Stimulated activated effector memory CD8-positive, alpha-beta T cell treated with anti-CD3 and anti-CD28 coated beads, Interleukin-12 subunit alpha, Interleukin-12 subunit beta, amount 100 ng/mL, for 72 hours (primary cell): ENCODE measurements at regions not wholly inside any gene's neighbourhood (a gene's known extent, or its start where the extent isn't known, plus 50 kb on each side); places are given as distances from the start of the nearest gene placed in this dataset.

Experiments used
- ATAC-seq: fragments of 150-1000 bp; cut with Tn5 transposase; 2 replicates; pipeline ENCODE4 v1.10.0; 2021
- DNase-seq, 2 donors: peaks; one replicate each; pipeline ENCODE4 v3.0.0; 2021 to 2022; ENCODE audit warnings: low spot score in 2 of 2
- H3K27ac Mint-ChIP-seq: one replicate; pipeline ENCODE4 v1.8.0; 2022; ENCODE audit warnings: mild to moderate bottlenecking, mixed read lengths
- H3K36me3 Mint-ChIP-seq: one replicate; pipeline ENCODE4 v1.8.0; 2022; ENCODE audit warnings: mild to moderate bottlenecking, mixed read lengths
- H3K4me1 Mint-ChIP-seq: one replicate; pipeline ENCODE4 v1.8.0; 2022; ENCODE audit warnings: mixed read lengths
- H3K4me3 Mint-ChIP-seq: one replicate; pipeline ENCODE4 v1.8.0; 2022; ENCODE audit warnings: mild to moderate bottlenecking, mixed read lengths
- H3K9me3 Mint-ChIP-seq: one replicate; pipeline ENCODE4 v1.8.0; 2022; ENCODE audit warnings: mixed read lengths

DNA sequence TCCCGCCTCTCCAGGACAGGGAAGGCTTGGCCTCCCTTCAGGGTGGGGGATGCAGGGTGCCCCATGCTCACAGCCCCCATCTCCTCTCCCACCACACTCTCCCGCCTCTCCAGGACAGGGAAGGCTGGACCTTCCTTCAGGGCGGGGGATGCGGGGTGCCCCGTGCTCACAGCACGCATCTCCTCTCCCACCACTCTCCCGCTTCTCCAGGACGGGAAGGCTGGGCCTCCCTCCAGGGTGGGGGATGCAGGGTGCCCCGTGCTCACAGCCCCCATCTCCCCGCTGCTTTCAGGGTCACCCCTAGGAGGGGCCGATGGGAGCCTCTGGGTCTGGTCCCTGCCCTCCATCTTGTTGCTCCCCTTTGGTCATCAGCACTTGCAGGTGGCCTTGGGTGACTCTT, 348.0 kb downstream of the CTTN start:
- Mint-ChIP-seq H3K9me3 (peaks cover 10% of the 10 kb centered on the region), H3K4me3 (no peak overlapping the region), H3K27ac (no peak overlapping the region), H3K36me3 (no peaks in the 10 kb centered on the region), H3K4me1 (no peaks in the 10 kb centered on the region)
- no peak for DNase-seq
- no peak for ATAC-seq

DNA sequence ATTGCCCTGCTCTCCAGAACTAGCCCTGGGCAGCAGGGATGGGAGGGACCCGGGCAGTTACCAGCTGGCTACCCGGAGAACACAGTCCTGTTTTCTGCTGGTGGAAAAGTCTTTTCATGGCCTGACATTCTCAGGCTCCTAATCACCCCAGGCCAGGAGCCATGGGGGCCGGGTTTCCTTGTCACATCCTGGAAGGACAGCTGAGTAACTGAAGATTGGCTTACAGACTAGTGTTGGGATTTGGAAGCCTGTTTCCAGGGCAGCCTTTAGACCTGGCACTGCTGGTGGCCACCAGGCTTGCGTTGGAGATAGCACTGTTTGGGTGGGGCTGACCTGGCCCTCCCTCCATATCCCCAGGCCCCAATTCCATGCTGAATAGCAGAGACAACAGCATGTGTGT, 349.0 kb downstream of the CTTN start:
- H3K9me3 Mint-ChIP-seq = peaks cover 10% of the 10 kb centered on the region
- no peak for DNase-seq
- no peak overlapping the region for H3K4me3 Mint-ChIP-seq
- H3K27ac Mint-ChIP-seq = no peak overlapping the region
- no peaks in the 10 kb centered on the region for H3K4me1 Mint-ChIP-seq
- no peaks in the 10 kb centered on the region for H3K36me3 Mint-ChIP-seq
- ATAC-seq = no peak

DNA sequence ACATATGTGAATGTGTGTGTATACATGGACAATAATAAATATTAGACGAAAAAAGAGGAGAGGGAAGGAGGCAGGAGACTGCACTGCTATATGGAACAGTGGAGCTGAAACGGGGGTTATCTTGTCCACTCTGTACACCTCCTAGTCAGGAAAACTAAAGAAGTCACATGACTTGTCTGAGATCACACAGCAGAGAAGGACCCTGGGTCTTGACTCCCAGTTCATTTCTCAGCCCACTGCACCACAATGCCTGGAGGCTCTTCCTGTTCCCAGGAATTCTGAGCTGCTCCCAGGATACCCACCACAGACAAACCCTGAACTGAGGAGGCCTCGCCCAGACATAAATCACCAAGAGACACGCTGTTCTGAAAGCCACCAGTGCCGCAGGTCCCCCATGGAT, 349.6 kb downstream of the CTTN start:
- no peak overlapping the region for H3K4me3 Mint-ChIP-seq

DNA sequence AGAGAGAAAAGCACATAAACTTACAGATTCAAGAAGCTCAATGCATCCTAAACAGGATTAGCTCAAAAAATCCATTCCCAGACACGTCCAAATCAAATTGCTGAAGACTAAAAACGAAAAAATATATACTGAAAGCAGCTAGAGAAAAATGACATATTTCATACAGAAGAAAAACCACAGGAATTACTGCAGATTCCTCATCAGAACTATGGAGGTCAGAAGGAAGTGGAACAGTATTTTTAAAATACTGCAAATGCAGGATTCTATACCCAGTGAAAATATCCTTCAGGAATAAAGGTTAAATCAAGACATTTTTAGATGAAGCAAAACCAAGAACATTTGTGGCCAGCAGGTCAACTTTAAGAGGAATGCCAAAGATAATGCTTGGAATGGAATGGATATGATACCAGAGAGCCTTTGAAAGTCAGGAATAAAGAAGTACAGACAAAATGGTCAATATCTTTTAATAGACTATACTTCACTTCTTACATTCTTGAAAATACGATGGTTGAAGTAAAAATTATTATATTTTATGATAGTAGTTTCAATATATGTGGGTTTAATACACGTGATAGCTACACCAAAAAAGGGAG, 352.9 kb downstream of the CTTN start:
- ATAC-seq (no peak), DNase-seq (no peak)
- peaks cover 10% of the 10 kb centered on the region for H3K9me3 Mint-ChIP-seq
- no peak overlapping the region for H3K27ac Mint-ChIP-seq
- H3K36me3 Mint-ChIP-seq = no peaks in the 10 kb centered on the region
- no peaks in the 10 kb centered on the region for H3K4me1 Mint-ChIP-seq
- no peak overlapping the region for H3K4me3 Mint-ChIP-seq

More for the DNA sequence above, 349.6 kb downstream of the CTTN start:
- ATAC-seq (no peak), DNase-seq (no peak)
- no peaks in the 10 kb centered on the region for H3K4me1 Mint-ChIP-seq
- no peak overlapping the region for H3K27ac Mint-ChIP-seq
- peaks cover 10% of the 10 kb centered on the region for H3K9me3 Mint-ChIP-seq
- no peaks in the 10 kb centered on the region for H3K36me3 Mint-ChIP-seq

DNA sequence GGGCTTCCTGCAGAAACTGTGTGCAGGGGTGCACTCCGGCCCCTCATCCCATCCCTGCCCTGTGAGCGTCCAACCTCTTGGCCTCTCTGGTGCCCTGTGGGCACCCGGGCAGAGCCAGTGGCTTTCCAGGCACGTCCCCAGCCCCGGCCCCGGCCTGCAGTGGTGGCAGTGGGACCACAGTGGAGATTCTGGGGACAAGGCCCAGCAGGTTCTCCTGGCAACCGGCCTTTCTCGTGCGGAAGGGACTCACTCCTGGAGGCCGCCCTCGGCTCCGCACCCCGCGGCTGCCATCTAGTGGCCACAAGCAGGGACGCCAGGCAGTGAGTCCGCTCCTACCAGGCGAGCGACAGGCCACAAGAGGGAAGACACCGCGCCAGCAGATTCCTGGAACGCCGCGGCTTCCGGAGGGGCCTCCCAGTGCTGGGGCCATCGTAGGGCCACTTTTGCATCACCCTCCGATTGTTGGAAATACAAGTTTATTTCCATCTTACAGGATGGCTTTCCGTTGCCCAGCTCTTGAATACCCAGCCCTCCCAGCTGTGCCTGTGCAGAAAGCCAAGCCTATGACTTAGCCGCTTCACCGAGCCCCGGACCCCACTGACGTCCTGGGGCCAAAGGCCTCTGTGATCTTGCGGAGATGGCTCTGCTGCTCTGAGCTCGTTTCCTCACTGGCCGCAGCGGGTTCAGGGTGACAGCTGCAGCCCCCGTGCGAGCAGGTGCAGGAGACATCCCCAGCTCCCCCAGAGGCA, 357.3 kb downstream of the CTTN start:
- Mint-ChIP-seq H3K4me1 (no peaks in the 10 kb centered on the region), H3K4me3 (no peak overlapping the region), H3K9me3 (peaks cover 5% of the 10 kb centered on the region), H3K27ac (no peak overlapping the region), H3K36me3 (no peaks in the 10 kb centered on the region)
- DNase-seq (peak; percentile 55 to 77), ATAC-seq (peak; percentile 82)

DNA sequence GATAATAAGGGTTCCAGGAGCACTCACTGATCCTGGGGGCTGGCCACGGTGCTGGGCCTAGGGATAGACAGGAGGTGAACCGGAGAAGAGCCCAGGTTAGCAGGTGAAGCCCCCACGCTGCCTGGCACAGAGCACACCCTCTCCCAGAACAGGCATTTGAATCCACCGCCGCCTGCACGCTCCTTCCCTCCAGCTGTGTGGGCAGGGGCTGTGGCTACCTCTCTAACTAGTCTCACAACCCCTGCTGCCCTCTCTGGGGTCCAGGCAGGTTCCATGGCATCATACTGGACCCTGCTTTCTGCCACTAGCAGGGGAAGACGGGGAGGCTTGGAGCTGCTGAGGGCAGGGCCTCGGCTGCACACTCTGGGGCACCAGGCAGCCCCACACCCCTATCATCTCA, 358.0 kb downstream of the CTTN start:
- Mint-ChIP-seq H3K36me3 (no peaks in the 10 kb centered on the region), H3K9me3 (no peaks in the 10 kb centered on the region), H3K4me3 (no peak overlapping the region), H3K4me1 (no peaks in the 10 kb centered on the region), H3K27ac (no peak overlapping the region)
- no peak for DNase-seq
- no peak for ATAC-seq

DNA sequence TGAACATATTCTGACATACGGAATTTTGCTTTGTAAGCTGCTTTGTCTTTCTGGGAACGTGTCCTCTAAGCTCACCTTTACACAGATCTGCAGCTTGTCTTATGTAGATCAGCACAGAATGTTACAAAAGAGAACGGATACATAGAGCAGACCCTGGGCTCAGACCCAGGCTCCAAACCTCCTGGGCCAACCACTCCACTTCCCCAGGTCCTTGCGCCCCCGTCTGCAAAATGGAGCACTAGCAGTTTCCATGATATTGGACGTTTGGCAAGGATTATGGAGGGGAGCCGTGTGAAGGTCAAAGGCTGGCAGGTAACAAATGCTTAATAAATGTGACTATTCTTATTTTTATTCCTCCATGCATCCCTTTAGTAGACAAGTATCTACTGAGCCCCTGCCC, 358.4 kb downstream of the CTTN start:
- no peak for DNase-seq
- no peak overlapping the region for H3K4me3 Mint-ChIP-seq
- no peak overlapping the region for H3K27ac Mint-ChIP-seq

DNA sequence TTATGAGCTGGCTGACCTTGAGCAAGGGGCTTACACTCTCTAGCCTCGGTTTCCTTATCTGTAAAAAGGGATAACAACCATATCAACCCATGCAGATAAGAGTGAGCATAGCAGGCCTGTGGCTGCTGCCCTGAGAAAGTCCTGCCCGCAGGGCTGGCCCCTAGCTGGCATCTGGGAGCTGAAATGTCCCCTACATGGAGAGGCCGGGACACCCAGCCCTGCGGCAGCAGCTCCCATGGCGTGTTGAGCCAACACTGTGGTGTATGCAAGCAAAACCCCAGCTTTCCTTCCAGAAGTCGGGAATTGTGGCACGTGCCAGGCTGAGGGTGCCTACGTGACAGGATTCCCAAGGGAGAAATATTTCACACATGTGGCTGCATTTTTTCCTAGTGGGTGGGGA, 358.9 kb downstream of the CTTN start:
- no peaks in the 10 kb centered on the region for H3K4me1 Mint-ChIP-seq
- ATAC-seq (no peak), DNase-seq (no peak)
- H3K27ac Mint-ChIP-seq = no peak overlapping the region
- no peaks in the 10 kb centered on the region for H3K36me3 Mint-ChIP-seq
- H3K9me3 Mint-ChIP-seq = no peaks in the 10 kb centered on the region
- no peak overlapping the region for H3K4me3 Mint-ChIP-seq

More for the DNA sequence above, 358.4 kb downstream of the CTTN start:
- Mint-ChIP-seq H3K36me3 (no peaks in the 10 kb centered on the region), H3K4me1 (no peaks in the 10 kb centered on the region), H3K9me3 (no peaks in the 10 kb centered on the region)
- no peak for ATAC-seq

DNA sequence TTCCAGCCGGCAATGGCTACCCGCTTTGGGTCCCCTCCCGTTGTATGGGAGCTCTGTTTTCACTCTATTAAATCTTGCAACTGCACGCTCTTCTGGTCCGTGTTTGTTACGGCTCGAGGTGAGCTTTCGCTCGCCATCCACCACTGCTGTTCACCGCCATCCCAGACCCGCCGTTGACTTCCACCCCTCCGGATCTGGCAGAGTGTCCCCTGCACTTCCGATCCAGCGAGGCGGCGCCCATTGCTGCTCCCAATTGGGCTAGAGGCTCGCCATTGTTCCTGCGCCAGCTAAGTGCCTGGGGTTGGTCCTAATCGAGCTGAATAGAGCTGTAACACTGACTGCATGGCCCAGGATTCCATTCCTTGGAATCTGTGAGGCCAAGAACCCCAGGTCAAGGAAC, 359.9 kb downstream of the CTTN start:
- DNase-seq = no peak
- Mint-ChIP-seq H3K9me3 (no peaks in the 10 kb centered on the region), H3K4me1 (no peaks in the 10 kb centered on the region), H3K27ac (no peak overlapping the region), H3K36me3 (no peaks in the 10 kb centered on the region), H3K4me3 (no peak overlapping the region)
- ATAC-seq = no peak

DNA sequence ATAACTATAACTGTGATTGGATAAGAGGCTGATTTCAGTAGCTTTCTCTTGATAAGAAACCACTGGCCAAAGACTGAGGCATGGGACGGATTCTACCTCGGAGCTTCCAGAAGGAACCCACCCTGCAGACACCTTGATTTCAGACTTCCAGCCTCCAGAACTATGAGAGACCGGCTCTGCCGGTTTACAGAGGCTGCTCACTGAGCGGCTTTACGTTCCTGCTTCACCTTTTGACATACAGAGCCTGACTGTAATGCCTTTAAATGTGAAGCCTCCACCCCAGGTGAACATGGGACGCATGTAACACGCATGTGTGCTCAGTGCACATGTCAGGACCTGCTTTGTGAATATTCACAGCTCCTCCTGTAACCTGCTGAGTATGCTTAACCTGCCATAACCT, 361.5 kb downstream of the CTTN start:
- Mint-ChIP-seq H3K9me3 (no peaks in the 10 kb centered on the region), H3K4me3 (no peak overlapping the region), H3K36me3 (no peaks in the 10 kb centered on the region), H3K4me1 (no peaks in the 10 kb centered on the region), H3K27ac (no peak overlapping the region)
- DNase-seq (no peak), ATAC-seq (no peak)

DNA sequence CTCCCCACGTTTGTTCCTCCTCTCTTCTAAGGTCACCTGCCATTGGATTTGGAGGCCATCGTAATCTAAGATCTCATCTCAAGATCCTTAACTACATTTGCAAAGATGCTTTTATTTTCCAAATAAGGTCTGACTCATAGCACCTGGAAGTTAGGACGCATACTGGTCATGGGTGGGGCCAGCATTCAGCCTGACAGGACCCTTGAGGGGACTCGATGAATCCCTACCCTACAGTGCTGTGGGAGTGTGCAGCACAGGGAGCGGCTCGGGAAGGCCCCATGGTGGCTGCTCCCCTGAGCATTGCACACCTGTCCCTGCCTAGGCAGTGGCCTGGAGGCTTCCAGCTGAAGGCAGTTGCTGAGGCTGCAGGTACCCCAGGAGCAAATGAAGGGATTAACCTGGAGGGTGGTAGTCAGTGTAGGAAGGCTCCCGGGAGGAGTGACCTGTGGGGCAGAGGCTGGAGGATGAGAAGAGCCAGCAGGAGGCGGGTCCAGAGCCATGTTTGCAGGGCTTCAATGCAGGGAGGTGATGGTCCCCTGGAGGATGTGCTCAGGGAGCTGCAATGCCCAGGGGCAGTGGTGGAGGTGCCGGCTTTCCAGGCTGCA, 362.2 kb downstream of the CTTN start:
- Mint-ChIP-seq H3K27ac (no peak overlapping the region), H3K4me3 (no peak overlapping the region), H3K36me3 (no peaks in the 10 kb centered on the region), H3K9me3 (no peaks in the 10 kb centered on the region), H3K4me1 (no peaks in the 10 kb centered on the region)
- DNase-seq (no peak), ATAC-seq (no peak)

DNA sequence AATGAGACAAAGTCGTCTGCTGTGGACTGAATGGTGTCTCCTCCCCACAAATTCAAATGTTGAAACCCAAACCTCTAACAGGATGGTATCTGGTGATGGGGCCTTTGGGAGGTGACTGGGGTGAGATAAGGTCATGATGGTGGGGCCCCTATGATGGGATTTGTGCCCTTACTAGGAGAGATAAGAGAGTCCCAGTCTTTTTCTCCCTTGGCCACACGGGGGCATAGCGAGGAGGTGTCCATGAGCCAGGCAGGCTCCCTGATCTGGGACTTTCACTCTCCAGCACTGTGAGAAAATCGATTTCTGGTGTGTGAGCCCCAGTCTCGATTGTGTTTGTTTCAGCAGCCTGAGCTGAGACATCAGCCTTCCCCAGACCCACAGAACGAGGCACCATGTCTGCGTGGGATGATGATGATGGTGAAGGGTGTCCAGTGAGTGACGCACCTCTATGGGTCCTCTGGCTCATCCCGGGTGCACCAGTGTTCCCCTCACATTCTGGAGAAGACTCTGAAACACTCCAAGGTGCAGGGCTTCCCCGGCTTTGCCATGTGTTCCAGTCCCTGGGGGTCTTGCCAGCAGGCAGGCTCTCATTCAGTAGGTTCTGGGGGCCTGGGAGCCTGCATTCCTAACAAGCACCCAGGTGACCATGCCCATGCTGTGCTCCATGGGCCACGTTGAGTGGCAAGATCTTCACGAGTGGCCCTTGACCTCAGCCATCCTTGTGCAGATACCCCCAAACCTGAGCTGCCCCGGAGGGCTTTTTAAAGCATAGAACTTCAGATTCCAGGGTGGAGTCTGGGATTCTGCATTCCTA, 363.0 kb downstream of the CTTN start:
- ATAC-seq (no peak), DNase-seq (no peak)
- H3K36me3 Mint-ChIP-seq = no peaks in the 10 kb centered on the region
- H3K27ac Mint-ChIP-seq = no peak overlapping the region
- no peaks in the 10 kb centered on the region for H3K4me1 Mint-ChIP-seq
- no peaks in the 10 kb centered on the region for H3K9me3 Mint-ChIP-seq
- no peak overlapping the region for H3K4me3 Mint-ChIP-seq

DNA sequence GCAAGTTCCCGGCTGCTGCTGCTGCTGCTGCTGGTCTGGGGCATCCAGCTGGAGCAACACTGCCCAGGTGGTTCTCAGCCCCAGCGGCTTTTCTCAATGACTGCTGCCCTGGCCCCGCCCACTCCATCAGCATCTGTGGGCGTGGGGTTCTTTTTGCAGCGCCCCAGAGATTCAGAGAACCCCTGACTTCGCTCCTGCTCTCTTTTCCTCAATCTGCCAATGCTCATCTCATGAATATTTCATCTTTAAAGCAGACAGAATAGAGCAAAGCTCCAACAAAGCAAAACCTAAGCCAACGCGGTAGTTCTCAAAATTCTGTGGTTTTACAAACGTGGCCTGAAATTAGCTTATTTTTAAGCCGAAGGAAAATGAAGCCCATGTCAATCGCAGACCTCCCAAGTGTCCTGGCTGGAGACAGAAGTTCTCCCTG, 363.6 kb downstream of the CTTN start:
- H3K4me3 Mint-ChIP-seq = no peak overlapping the region
- ATAC-seq (no peak), DNase-seq (no peak)
- no peaks in the 10 kb centered on the region for H3K9me3 Mint-ChIP-seq
- no peak overlapping the region for H3K27ac Mint-ChIP-seq
- no peaks in the 10 kb centered on the region for H3K4me1 Mint-ChIP-seq
- no peaks in the 10 kb centered on the region for H3K36me3 Mint-ChIP-seq

DNA sequence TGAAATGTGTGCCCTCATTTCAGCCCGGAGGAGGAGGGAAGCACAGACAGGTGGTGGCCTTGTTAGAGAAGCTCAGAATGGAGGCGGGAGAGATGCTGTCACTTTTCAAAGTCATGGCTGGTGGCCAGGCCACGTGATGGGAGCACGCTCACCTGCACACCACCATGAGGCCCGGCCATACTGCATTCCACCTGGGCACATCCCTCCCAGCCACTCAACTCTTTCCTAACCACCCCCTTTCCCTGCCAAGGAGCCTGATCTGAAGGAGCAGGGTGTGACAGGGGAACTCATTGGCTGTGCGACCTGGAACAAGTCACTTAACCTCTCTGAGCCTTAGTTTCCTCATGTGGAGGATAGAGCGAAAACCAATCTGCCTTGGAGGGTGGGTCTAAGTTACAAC, 364.5 kb downstream of the CTTN start:
- H3K4me1 Mint-ChIP-seq = no peaks in the 10 kb centered on the region
- no peaks in the 10 kb centered on the region for H3K9me3 Mint-ChIP-seq
- no peak for DNase-seq
- no peak overlapping the region for H3K27ac Mint-ChIP-seq
- no peak for ATAC-seq
- H3K36me3 Mint-ChIP-seq = no peaks in the 10 kb centered on the region
- H3K4me3 Mint-ChIP-seq = no peak overlapping the region

DNA sequence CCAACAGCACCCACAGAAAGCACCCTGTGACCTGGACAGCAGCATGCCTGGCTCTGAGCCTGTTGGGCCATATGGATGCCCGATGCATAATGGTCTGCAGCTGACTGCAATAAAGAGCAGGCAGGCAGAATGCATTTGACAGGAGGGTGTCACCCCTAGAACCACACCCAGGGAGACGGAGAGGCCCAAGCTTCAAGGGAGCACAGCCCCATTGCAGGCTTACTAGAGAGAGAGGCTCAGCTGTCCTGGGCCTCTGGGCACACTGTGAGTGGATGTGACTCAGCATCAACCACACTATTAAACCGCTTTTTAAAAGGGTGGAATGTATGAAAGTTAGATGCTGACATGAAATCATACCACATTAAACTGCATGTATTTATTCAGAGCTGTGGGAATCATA, 365.3 kb downstream of the CTTN start:
- H3K36me3 Mint-ChIP-seq = no peaks in the 10 kb centered on the region
- H3K9me3 Mint-ChIP-seq = no peaks in the 10 kb centered on the region
- no peak overlapping the region for H3K27ac Mint-ChIP-seq
- no peak for DNase-seq
- no peaks in the 10 kb centered on the region for H3K4me1 Mint-ChIP-seq
- no peak overlapping the region for H3K4me3 Mint-ChIP-seq
- ATAC-seq = no peak
